Smooth muscle cell (in vitro differentiated cells): ENCODE measurements at regions not wholly inside any gene's neighbourhood (a gene's known extent, or its start where the extent isn't known, plus 50 kb on each side); places are given as distances from the start of the nearest gene placed in this dataset.

Source experiments
- DNase-seq: peaks from one replicate; lab custom pipeline; 2025; ENCODE audit not compliant: unreplicated experiment; lab: John Stamatoyannopoulos, UW
- H2AFZ ChIP-seq: fragments of 200-600 bp; sonication (generic); 2 replicates; pipeline ENCODE4 v1.6.0; 2016; ENCODE audit warnings: antibody characterized with exemption, low read depth, mild to moderate bottlenecking
- H3F3A ChIP-seq: fragments of 200-600 bp; sonication (generic); 2 replicates; pipeline ENCODE4 v1.6.0; 2017; ENCODE audit warnings: antibody characterized with exemption, low read depth
- H3K27ac ChIP-seq: fragments of 200-600 bp; sonication (generic); 2 replicates; pipeline ENCODE4 v1.5.1; 2016; ENCODE audit warnings: low read depth, mild to moderate bottlenecking
- H3K27me3 ChIP-seq: fragments of 200-600 bp; sonication (generic); 2 replicates; pipeline ENCODE4 v1.6.1; 2016; ENCODE audit warnings: low read depth, mild to moderate bottlenecking
- H3K36me3 ChIP-seq: fragments of 200-600 bp; sonication (generic); 2 replicates; pipeline ENCODE4 v1.5.1; 2016; ENCODE audit warnings: low read depth
- H3K4me1 ChIP-seq: fragments of 200-600 bp; sonication (generic); 2 replicates; pipeline ENCODE4 v1.5.1; 2016; ENCODE audit warnings: low read depth
- H3K4me2 ChIP-seq: fragments of 200-600 bp; sonication (generic); 2 replicates; pipeline ENCODE4 v1.6.0; 2016; ENCODE audit warnings: mild to moderate bottlenecking
- H3K4me3 ChIP-seq: fragments of 200-600 bp; sonication (generic); 2 replicates; pipeline ENCODE4 v1.5.1; 2016; ENCODE audit warnings: mild to moderate bottlenecking
- H3K79me2 ChIP-seq: fragments of 200-600 bp; sonication (generic); 2 replicates; pipeline ENCODE4 v1.6.0; 2016; ENCODE audit warnings: low read depth, mild to moderate bottlenecking
- H3K9ac ChIP-seq: fragments of 200-600 bp; sonication (generic); 2 replicates; pipeline ENCODE4 v1.6.0; 2016; ENCODE audit warnings: low read depth
- H3K9me3 ChIP-seq: fragments of 200-600 bp; sonication (generic); replicated peaks from 2 replicates; pipeline ENCODE4 v1.5.1; 2016; ENCODE audit warnings: low read depth
- H4K20me1 ChIP-seq: fragments of 200-600 bp; sonication (generic); 2 replicates; pipeline ENCODE4 v1.6.0; 2016; ENCODE audit warnings: low read depth
- CTCF ChIP-seq: fragments of 200-600 bp; sonication (generic); IDR thresholded peaks from 2 replicates; pipeline ENCODE4 v1.5.1; 2017; ENCODE audit warnings: borderline replicate concordance, mild to moderate bottlenecking, antibody characterized with exemption; ENCODE audit not compliant: insufficient read depth, poor library complexity, severe bottlenecking
- WGBS: methylation state at CpG from one replicate; pipeline ENCODE4 v1.1.7; 2016; ENCODE audit warnings: low lambda C conversion rate; 5-methylcytosine and 5-hydroxymethylcytosine counted together

GRCh38 chr9:1298046-1298445 lies 247.9 kb downstream of the DMRT2 start:
- Histone ChIP-seq H3K9me3 (peaks cover 4% of the 10 kb centered on the region), H3K4me3 (no peak overlapping the region), H3F3A (no peaks in the 10 kb centered on the region), H4K20me1 (no peaks in the 10 kb centered on the region), H2AFZ (no peak overlapping the region), H3K4me1 (no peaks in the 10 kb centered on the region), H3K9ac (no peak overlapping the region), H3K27me3 (no peaks in the 10 kb centered on the region), H3K36me3 (no peaks in the 10 kb centered on the region), H3K4me2 (no peak overlapping the region), H3K79me2 (no peaks in the 10 kb centered on the region), H3K27ac (no peak overlapping the region)
- no peak for TF ChIP-seq CTCF
- DNase-seq: no peak
- 7% methylated on average over 2 of the region's 2 CpGs for WGBS

GRCh38 chr9:1300941-1301340 lies 250.8 kb downstream of the DMRT2 start:
- Histone ChIP-seq H3K9ac (no peak overlapping the region), H4K20me1 (no peaks in the 10 kb centered on the region), H3K79me2 (no peaks in the 10 kb centered on the region), H3K4me1 (no peaks in the 10 kb centered on the region), H3K27ac (no peak overlapping the region), H3K9me3 (peaks cover 4% of the 10 kb centered on the region), H3K27me3 (no peaks in the 10 kb centered on the region), H3K4me2 (no peak overlapping the region), H3K4me3 (no peak overlapping the region), H3K36me3 (no peaks in the 10 kb centered on the region), H3F3A (no peaks in the 10 kb centered on the region), H2AFZ (no peak overlapping the region)
- TF ChIP-seq CTCF: no peak
- DNase-seq: no peak
- WGBS: 0% methylated on average over 1 of the region's 1 CpG

GRCh38 chr9:1303932-1304331 lies 253.8 kb downstream of the DMRT2 start:
- Histone ChIP-seq H2AFZ (no peak overlapping the region), H3F3A (no peaks in the 10 kb centered on the region), H4K20me1 (no peaks in the 10 kb centered on the region), H3K9ac (no peak overlapping the region), H3K79me2 (no peaks in the 10 kb centered on the region), H3K4me3 (no peak overlapping the region), H3K27ac (no peak overlapping the region), H3K9me3 (peaks cover 12% of the 10 kb centered on the region), H3K27me3 (no peaks in the 10 kb centered on the region), H3K4me1 (no peaks in the 10 kb centered on the region), H3K4me2 (no peak overlapping the region), H3K36me3 (no peaks in the 10 kb centered on the region)
- TF ChIP-seq CTCF: no peak
- no peak for DNase-seq
- WGBS: 30% methylated on average over 3 of the region's 3 CpGs

GRCh38 chr9:1311462-1312042 lies 261.4 kb downstream of the DMRT2 start:
- no peaks in the 10 kb centered on the region for H3K27me3 ChIP-seq
- no peak overlapping the region for H3K4me2 ChIP-seq
- WGBS: 38% methylated on average over 2 of the region's 2 CpGs
- H3K9ac ChIP-seq: no peak overlapping the region
- H3K79me2 ChIP-seq: no peaks in the 10 kb centered on the region
- H3F3A ChIP-seq: no peaks in the 10 kb centered on the region
- DNase-seq: no peak
- no peak for TF ChIP-seq CTCF
- no peaks in the 10 kb centered on the region for H3K4me1 ChIP-seq
- H4K20me1 ChIP-seq: no peaks in the 10 kb centered on the region
- no peak overlapping the region for H2AFZ ChIP-seq
- H3K4me3 ChIP-seq: no peak overlapping the region
- H3K9me3 ChIP-seq: peaks cover 9% of the 10 kb centered on the region
- no peaks in the 10 kb centered on the region for H3K36me3 ChIP-seq
- no peak overlapping the region for H3K27ac ChIP-seq
